IMR-90 (cell line): ENCODE measurements at regions not wholly inside any gene's neighbourhood (a gene's known extent, or its start where the extent isn't known, plus 50 kb on each side); places are given as distances from the start of the nearest gene placed in this dataset.

Experiments used
- ATAC-seq: fragments of 200-7000 bp; cut with Tn5 transposase; 2 replicates; pipeline ENCODE4 v1.9.1; 2020; ENCODE audit warnings: low read depth, mild to moderate bottlenecking, moderate library complexity
- BruUV-seq: library from RNA; stranded (reverse); fragments of 400-500 nt; replicated peaks from 2 replicates; lab custom pipeline; 2021; lab: Mats Ljungman, UMichigan
- CTCF ChIA-PET: fragments of 300-600 bp; formaldehyde crosslinking; extraction: SDS; loops from one replicate; lab custom pipeline; 2021; ENCODE audit warnings: antibody characterized with exemption; lab: Yijun Ruan, JAX
- POLR2A ChIA-PET: fragments of 300-600 bp; sonication (Branson Sonifier 250); formaldehyde crosslinking; loops from one replicate; lab custom pipeline; 2022; ENCODE audit warnings: antibody characterized with exemption; ENCODE audit not compliant: unreplicated experiment; lab: Charles Lee
- DNase-seq: peaks from one replicate; pipeline ENCODE4 v3.0.0; 2013
- H2AFZ ChIP-seq: replicated peaks from 2 replicates; pipeline ENCODE3; 2013; ENCODE audit warnings: low read length, mild to moderate bottlenecking; ENCODE audit not compliant: poor library complexity
- H2AK5ac ChIP-seq: 2 replicates; pipeline ENCODE4 v1.6.1; 2013; ENCODE audit warnings: low read depth, low read length, inconsistent platforms
- H2AK9ac ChIP-seq: replicated peaks from 2 replicates; pipeline ENCODE3; 2013; ENCODE audit warnings: mild to moderate bottlenecking, low read depth, low read length, moderate library complexity; ENCODE audit not compliant: poor library complexity
- H2BK120ac ChIP-seq: 2 replicates; pipeline ENCODE4 v1.6.1; 2013; ENCODE audit warnings: low read depth, low read length, inconsistent platforms
- H2BK15ac ChIP-seq: 3 replicates; pipeline ENCODE4 v1.6.1; 2013; ENCODE audit warnings: low read depth, low read length, inconsistent platforms
- H2BK20ac ChIP-seq: 2 replicates; pipeline ENCODE4 v1.6.1; 2013; ENCODE audit warnings: low read depth, mild to moderate bottlenecking, inconsistent platforms, low read length, moderate library complexity
- H2BK5ac ChIP-seq: 2 replicates; pipeline ENCODE4 v1.6.1; 2013; ENCODE audit warnings: mild to moderate bottlenecking, low read depth, low read length, inconsistent platforms; ENCODE audit not compliant: poor library complexity, severe bottlenecking
- H3K14ac ChIP-seq: replicated peaks from 2 replicates; pipeline ENCODE4 v1.6.1; 2013; ENCODE audit warnings: low read depth, low read length, inconsistent platforms
- H3K18ac ChIP-seq: 2 replicates; pipeline ENCODE4 v1.6.1; 2013; ENCODE audit warnings: low read depth, low read length, control low read depth
- H3K23ac ChIP-seq: 2 replicates; pipeline ENCODE4 v1.6.1; 2013; ENCODE audit warnings: low read depth, low read length, inconsistent platforms
- H3K27ac ChIP-seq: 2 replicates; pipeline ENCODE4 v1.5.1; 2013; ENCODE audit warnings: mild to moderate bottlenecking, control low read depth, low read length; ENCODE audit not compliant: insufficient read depth
- H3K27me3 ChIP-seq: 2 replicates; pipeline ENCODE4 v1.6.1; 2013; ENCODE audit warnings: low read length; ENCODE audit not compliant: control insufficient read depth, insufficient read depth
- H3K36me3 ChIP-seq: 2 replicates; pipeline ENCODE4 v1.6.1; 2013; ENCODE audit warnings: low read length, mixed read lengths; ENCODE audit not compliant: control insufficient read depth, insufficient read depth
- H3K4ac ChIP-seq: 2 replicates; pipeline ENCODE4 v1.6.1; 2013; ENCODE audit warnings: low read depth, low read length, inconsistent platforms
- H3K4me1 ChIP-seq: 2 replicates; pipeline ENCODE4 v1.6.1; 2013; ENCODE audit warnings: low read length, mixed read lengths; ENCODE audit not compliant: control insufficient read depth, insufficient read depth
- H3K4me2 ChIP-seq: 2 replicates; pipeline ENCODE4 v1.6.1; 2013; ENCODE audit warnings: low read depth, mild to moderate bottlenecking, control low read depth, low read length, moderate library complexity
- H3K4me3 ChIP-seq: 2 replicates; pipeline ENCODE4 v1.5.1; 2013; ENCODE audit warnings: low read depth, mild to moderate bottlenecking, control low read depth, low read length, moderate library complexity; ENCODE audit not compliant: insufficient read depth
- H3K56ac ChIP-seq: 2 replicates; pipeline ENCODE4 v1.6.1; 2013; ENCODE audit warnings: low read length, inconsistent platforms; ENCODE audit not compliant: insufficient read depth; ENCODE audit errors: extremely low read depth
- H3K79me1 ChIP-seq, 2 experiments: 2 replicates each; pipeline ENCODE4 v1.6.1; 2013; ENCODE audit warnings: low read length in 2 of 2, inconsistent platforms in 1 of 2, low read depth in 1 of 2
- H3K9ac ChIP-seq: 2 replicates; pipeline ENCODE4 v1.6.1; 2013; ENCODE audit warnings: low read depth, low read length, control low read depth
- H3K9me1 ChIP-seq: 2 replicates; pipeline ENCODE4 v1.6.1; 2013; ENCODE audit warnings: low read length, inconsistent platforms; ENCODE audit not compliant: insufficient read depth
- H3K9me3 ChIP-seq: 2 replicates; pipeline ENCODE4 v1.6.1; 2013; ENCODE audit warnings: low read length; ENCODE audit not compliant: control insufficient read depth, insufficient read depth
- H4K20me1 ChIP-seq: 2 replicates; pipeline ENCODE4 v1.6.1; 2013; ENCODE audit warnings: low read length, inconsistent platforms; ENCODE audit not compliant: insufficient read depth
- H4K5ac ChIP-seq: 2 replicates; pipeline ENCODE4 v1.6.1; 2013; ENCODE audit warnings: mild to moderate bottlenecking, low read depth, low read length, control low read depth
- H4K8ac ChIP-seq, 2 experiments: 2 replicates each; pipeline ENCODE4 v1.6.1; 2013; ENCODE audit warnings: low read depth in 2 of 2, low read length in 2 of 2, control low read depth in 1 of 2, inconsistent platforms in 1 of 2
- H4K91ac ChIP-seq: 2 replicates; pipeline ENCODE4 v1.6.1; 2013; ENCODE audit warnings: low read depth, low read length, inconsistent platforms; ENCODE audit not compliant: insufficient read depth
- CEBPB ChIP-seq: IDR thresholded peaks from 2 replicates; pipeline ENCODE4 v1.6.1; 2012; ENCODE audit warnings: low read depth, low read length, improper control_type of control experiment
- RFX5 ChIP-seq: IDR thresholded peaks from 2 replicates; pipeline ENCODE4 v1.8.0; 2012; ENCODE audit warnings: low read depth, mild to moderate bottlenecking, low read length, moderate library complexity
- WGBS, 2 experiments: methylation state at CpG; one replicate each; pipeline versions ENCODE4 v1.1.5 to v1.1.7; 2013; ENCODE audit warnings: missing lambda C conversion rate in 2 of 2; ENCODE audit not compliant: insufficient read length in 1 of 2; ENCODE audit errors: extremely low coverage in 2 of 2; 5-methylcytosine and 5-hydroxymethylcytosine counted together
- dilution Hi-C: fragments of 300-500 bp; cut with HindIII; formaldehyde crosslinking; loops from one replicate; pipeline ENCODE4 v1.14.3; 2018; ENCODE audit warnings: low sequenced_read_pairs; ENCODE audit not compliant: unreplicated experiment
- in situ Hi-C: fragments of 300-500 bp; cut with MboI; formaldehyde crosslinking; loops from 3 replicates; pipeline ENCODE4 v1.14.3; 2019; ENCODE audit warnings: low sequenced_read_pairs, inconsistent platforms, mixed read lengths
- intact Hi-C: fragments of 100-400 bp; cut with micrococcal nuclease; formaldehyde crosslinking; loops from 2 replicates; pipeline ENCODE4 v1.10.0; 2022

GRCh38 chr3:102163039-102163817 is 271.6 kb upstream of the ZPLD1 start:
- ChIA-PET CTCF (interaction anchor here (1.5 kb wide), 1 partner anchor 11 kb away, joined by 3 read pairs; no protein-coding TSS in a partner anchor), POLR2A (no interaction called here)
- peak overlapping the region; percentile 12; the same call in 1 of the 3 replicates for H2BK15ac ChIP-seq
- no peaks in the 10 kb centered on the region for H3K79me1 ChIP-seq
- in situ Hi-C loops (no loop called here), dilution Hi-C loops (no loop called here), intact Hi-C loops (no loop called here)
- TF ChIP-seq CEBPB (0 out of 2 replicates have a peak, but pooled peaks have one; percentile 10), RFX5 (no peak)
- peak overlapping the region; percentile 37; the same call in 1 of the 2 replicates for H3K27ac ChIP-seq
- H3K23ac ChIP-seq = 0 out of 2 replicates have a peak overlapping the region, but pooled peaks have one; percentile 24
- ATAC-seq (peak; percentile 94), DNase-seq (peak; percentile 58)
- no peaks in the 10 kb centered on the region for H3K36me3 ChIP-seq
- peak overlapping the region; percentile 3; the same call in 1 of the 2 replicates for H2BK120ac ChIP-seq
- BruUV-seq = no TSS peak
- peak overlapping the region; percentile 27; the same call in 1 of the 2 replicates for H3K14ac ChIP-seq
- H3K56ac ChIP-seq = no peak overlapping the region
- no peak overlapping the region for H2AK9ac ChIP-seq
- no peak overlapping the region for H2AK5ac ChIP-seq
- H2BK5ac ChIP-seq = peak overlapping the region; percentile 55
- H3K4me1 ChIP-seq = peaks cover 4% of the 10 kb centered on the region
- H3K9me1 ChIP-seq = peaks cover 3% of the 10 kb centered on the region; the same call in 1 of the 2 replicates
- H3K4me3 ChIP-seq = no peak overlapping the region
- no peaks in the 10 kb centered on the region for H4K20me1 ChIP-seq
- no CpG with 5 or more reads among the region's 1 CpG for WGBS, 2 experiments
- H4K8ac ChIP-seq = peak overlapping the region in 1 of 2 experiments; percentile 38; a peak in 1 of 4 replicates
- no peak overlapping the region for H2AFZ ChIP-seq
- H3K4me2 ChIP-seq = peak overlapping the region; percentile 25; the same call in 1 of the 2 replicates
- H3K9me3 ChIP-seq = no peaks in the 10 kb centered on the region
- H3K18ac ChIP-seq = peak overlapping the region; percentile 73; the same call in 1 of the 2 replicates
- H3K27me3 ChIP-seq = no peaks in the 10 kb centered on the region
- H3K4ac ChIP-seq = 0 out of 2 replicates have a peak overlapping the region, but pooled peaks have one; percentile 33
- H4K5ac ChIP-seq = no peak overlapping the region
- peak overlapping the region; percentile 37; the same call in 1 of the 2 replicates for H4K91ac ChIP-seq
- peak overlapping the region; percentile 72; the same call in 1 of the 2 replicates for H2BK20ac ChIP-seq
- no peak overlapping the region for H3K9ac ChIP-seq
